ENCODE measurements at regions not wholly inside any gene's neighbourhood (a gene's known extent, or its start where the extent isn't known, plus 50 kb on each side); places are given as distances from the start of the nearest gene placed in this dataset.
"Not testable (repeated sequence)": the region's sequence is repeated elsewhere in the genome, so short reads cannot be mapped to it uniquely, and the experiment has no call there.

DNA sequence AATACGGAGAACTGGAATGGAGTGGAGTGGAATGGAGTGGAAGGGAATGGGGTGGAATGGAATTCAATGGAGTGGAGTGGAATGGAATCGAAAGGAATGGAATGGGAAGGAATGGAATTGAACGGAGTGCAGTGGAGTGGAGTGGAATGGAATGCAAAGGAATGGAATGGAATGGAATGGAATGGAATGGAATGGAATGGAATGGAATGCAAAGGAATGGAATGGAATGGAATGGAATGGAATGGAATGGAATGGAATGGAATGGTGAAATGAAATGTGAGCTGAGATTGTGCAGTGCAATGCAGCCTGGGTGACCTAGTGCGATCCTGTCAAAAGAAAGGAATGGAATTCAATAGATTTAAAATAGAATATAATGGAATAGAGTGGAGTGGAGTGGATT is 357.3 kb upstream of the WSB1 start:
- not testable (repeated sequence) for H3K4me2 ChIP-seq (ENCODE audit: extremely low read depth, insufficient read depth, low read length); H4K20me1 ChIP-seq (ENCODE audit: control insufficient read depth, extremely low read depth, insufficient read depth, low read length); H3K4me1 ChIP-seq (ENCODE audit: control insufficient read depth, extremely low read depth, insufficient read depth, low read length); H3K27ac ChIP-seq (ENCODE audit: insufficient read depth, low read length); H2AFZ ChIP-seq (ENCODE audit: low read length); H3K36me3 ChIP-seq (ENCODE audit: control insufficient read depth, insufficient read depth, low read length); DNase-seq (ENCODE audit: low read depth in 2 of 2); H3K79me2 ChIP-seq (ENCODE audit: control insufficient read depth, insufficient read depth, low read length); H3K27me3 ChIP-seq (ENCODE audit: control insufficient read depth, insufficient read depth, low read length); H3K9me3 ChIP-seq (ENCODE audit: control insufficient read depth, insufficient read depth, low read depth, low read length); H3K9ac ChIP-seq (ENCODE audit: insufficient read depth, low read length); H3K4me3 ChIP-seq (replicated peaks in 1 of 4; ENCODE audit: control extremely low read depth in 1 of 4, insufficient read depth in 1 of 4, low read depth in 3 of 4, low read length in 4 of 4)

DNA sequence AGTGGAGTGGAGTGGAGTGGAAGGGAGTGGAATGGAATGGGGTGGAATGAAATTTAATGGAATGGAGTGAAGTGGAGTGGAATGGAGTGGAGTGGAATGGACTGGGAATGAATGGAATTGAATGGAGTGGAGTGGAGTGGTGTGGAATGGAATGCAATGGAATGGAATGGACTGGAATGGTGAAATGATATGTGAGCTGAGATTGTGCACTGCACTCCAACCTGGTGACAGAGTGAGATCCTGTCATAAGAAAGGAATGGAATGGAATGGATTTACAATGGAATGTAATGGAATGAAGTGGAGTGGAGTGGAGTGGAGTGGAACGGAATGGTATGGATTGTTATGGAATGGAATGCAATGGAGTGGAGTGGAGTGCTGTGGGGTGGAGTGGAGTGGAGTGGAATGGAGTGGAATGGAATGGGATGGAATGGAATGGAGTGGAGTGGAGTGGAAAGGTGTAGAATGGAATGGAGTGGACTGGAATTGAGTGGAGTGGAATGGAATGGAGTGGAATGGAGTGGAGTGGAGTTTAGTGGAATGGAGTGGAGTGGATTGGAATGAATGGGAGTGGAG is 356.1 kb upstream of the WSB1 start:
- H3K4me3 ChIP-seq (replicated peaks in 1 of 4; ENCODE audit: control extremely low read depth in 1 of 4, insufficient read depth in 1 of 4, low read depth in 3 of 4, low read length in 4 of 4); H3K4me1 ChIP-seq (ENCODE audit: control insufficient read depth, extremely low read depth, insufficient read depth, low read length); H3K36me3 ChIP-seq (ENCODE audit: control insufficient read depth, insufficient read depth, low read length); H4K20me1 ChIP-seq (ENCODE audit: control insufficient read depth, extremely low read depth, insufficient read depth, low read length); H2AFZ ChIP-seq (ENCODE audit: low read length); H3K27ac ChIP-seq (ENCODE audit: insufficient read depth, low read length); H3K4me2 ChIP-seq (ENCODE audit: extremely low read depth, insufficient read depth, low read length); H3K79me2 ChIP-seq (ENCODE audit: control insufficient read depth, insufficient read depth, low read length); H3K9me3 ChIP-seq (ENCODE audit: control insufficient read depth, insufficient read depth, low read depth, low read length); H3K9ac ChIP-seq (ENCODE audit: insufficient read depth, low read length); DNase-seq (ENCODE audit: low read depth in 2 of 2); H3K27me3 ChIP-seq (ENCODE audit: control insufficient read depth, insufficient read depth, low read length): not testable (repeated sequence)

DNA sequence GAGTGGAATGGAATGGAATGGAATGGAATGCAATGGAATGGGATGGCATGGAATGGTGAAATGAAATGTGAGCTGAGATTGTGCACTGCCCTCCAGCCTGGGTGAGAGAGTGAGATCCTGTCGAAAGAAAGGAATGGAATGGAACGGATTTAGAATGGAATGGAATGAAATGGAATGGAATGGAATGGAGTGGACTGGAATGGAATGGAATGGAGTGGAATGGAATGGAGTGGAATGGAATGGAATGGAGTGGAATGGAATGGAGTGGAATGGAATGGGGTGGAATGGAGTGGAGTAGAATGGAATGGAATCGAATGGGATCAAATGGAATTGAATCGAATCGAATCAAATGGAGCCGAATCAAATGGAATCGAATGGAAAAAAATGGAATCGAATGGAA is 354.2 kb upstream of the WSB1 start:
- not testable (repeated sequence) for H3K9me3 ChIP-seq (ENCODE audit: control insufficient read depth, insufficient read depth, low read depth, low read length); H3K27ac ChIP-seq (ENCODE audit: insufficient read depth, low read length); H3K4me3 ChIP-seq (replicated peaks in 1 of 4; ENCODE audit: control extremely low read depth in 1 of 4, insufficient read depth in 1 of 4, low read depth in 3 of 4, low read length in 4 of 4); H3K27me3 ChIP-seq (ENCODE audit: control insufficient read depth, insufficient read depth, low read length); H3K36me3 ChIP-seq (ENCODE audit: control insufficient read depth, insufficient read depth, low read length); H3K4me1 ChIP-seq (ENCODE audit: control insufficient read depth, extremely low read depth, insufficient read depth, low read length); DNase-seq (ENCODE audit: low read depth in 2 of 2); H4K20me1 ChIP-seq (ENCODE audit: control insufficient read depth, extremely low read depth, insufficient read depth, low read length); H2AFZ ChIP-seq (ENCODE audit: low read length); H3K4me2 ChIP-seq (ENCODE audit: extremely low read depth, insufficient read depth, low read length); H3K9ac ChIP-seq (ENCODE audit: insufficient read depth, low read length); H3K79me2 ChIP-seq (ENCODE audit: control insufficient read depth, insufficient read depth, low read length)

DNA sequence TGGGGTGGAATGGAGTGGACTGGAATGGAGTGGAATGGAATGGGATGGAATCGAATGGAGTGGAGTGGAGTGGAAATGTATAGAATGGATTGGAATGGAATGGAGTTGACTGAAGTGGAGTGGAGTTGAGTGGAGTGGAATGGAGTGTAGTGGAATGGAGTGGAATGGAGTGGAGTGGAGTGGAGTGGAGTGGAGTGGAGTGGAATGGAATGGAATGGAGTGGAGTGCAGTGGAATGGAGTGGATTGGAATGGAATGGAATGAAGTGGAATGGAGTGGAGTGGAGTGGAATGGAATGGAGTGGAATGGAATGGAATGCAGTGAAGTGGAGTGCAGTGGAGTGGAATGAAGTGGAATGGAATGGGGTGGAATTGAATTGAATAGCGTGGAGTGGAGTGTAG is 353.3 kb upstream of the WSB1 start:
- not testable (repeated sequence) for DNase-seq (ENCODE audit: low read depth in 2 of 2); H3K27ac ChIP-seq (ENCODE audit: insufficient read depth, low read length); H4K20me1 ChIP-seq (ENCODE audit: control insufficient read depth, extremely low read depth, insufficient read depth, low read length); H3K9ac ChIP-seq (ENCODE audit: insufficient read depth, low read length); H2AFZ ChIP-seq (ENCODE audit: low read length); H3K36me3 ChIP-seq (ENCODE audit: control insufficient read depth, insufficient read depth, low read length); H3K79me2 ChIP-seq (ENCODE audit: control insufficient read depth, insufficient read depth, low read length); H3K4me2 ChIP-seq (ENCODE audit: extremely low read depth, insufficient read depth, low read length); H3K4me3 ChIP-seq (replicated peaks in 1 of 4; ENCODE audit: control extremely low read depth in 1 of 4, insufficient read depth in 1 of 4, low read depth in 3 of 4, low read length in 4 of 4); H3K9me3 ChIP-seq (ENCODE audit: control insufficient read depth, insufficient read depth, low read depth, low read length); H3K27me3 ChIP-seq (ENCODE audit: control insufficient read depth, insufficient read depth, low read length); H3K4me1 ChIP-seq (ENCODE audit: control insufficient read depth, extremely low read depth, insufficient read depth, low read length)

All from fibroblast of lung (primary cell).